ENCODE measurements at regions not wholly inside any gene's neighbourhood (a gene's known extent, or its start where the extent isn't known, plus 50 kb on each side); places are given as distances from the start of the nearest gene placed in this dataset.
A peak's percentile ranks its signal among the peaks of the same experiment; 100 is the strongest.

GRCh38 chr13:26965952-26966700, 205.5 kb downstream of the USP12 start:
- no peak for DNase-seq (ENCODE audit: low read depth)
- TF ChIP-seq CTCF (IDR thresholded peaks at IDR 0.05; ENCODE audit: control insufficient read depth, extremely low read depth, insufficient read depth): no peak
- H3K4me3 ChIP-seq (ENCODE audit: low read depth, low read length): no peak overlapping the region

- H3K4me3 ChIP-seq (ENCODE audit: low read depth, low read length): no peak overlapping the region
- DNase-seq (ENCODE audit: low read depth): no peak
- TF ChIP-seq CTCF (IDR thresholded peaks at IDR 0.05; ENCODE audit: control insufficient read depth, extremely low read depth, insufficient read depth): no peak
Measured at GRCh38 chr13:26964278-26965250, 204.0 kb upstream of the GPR12 start.

DNA sequence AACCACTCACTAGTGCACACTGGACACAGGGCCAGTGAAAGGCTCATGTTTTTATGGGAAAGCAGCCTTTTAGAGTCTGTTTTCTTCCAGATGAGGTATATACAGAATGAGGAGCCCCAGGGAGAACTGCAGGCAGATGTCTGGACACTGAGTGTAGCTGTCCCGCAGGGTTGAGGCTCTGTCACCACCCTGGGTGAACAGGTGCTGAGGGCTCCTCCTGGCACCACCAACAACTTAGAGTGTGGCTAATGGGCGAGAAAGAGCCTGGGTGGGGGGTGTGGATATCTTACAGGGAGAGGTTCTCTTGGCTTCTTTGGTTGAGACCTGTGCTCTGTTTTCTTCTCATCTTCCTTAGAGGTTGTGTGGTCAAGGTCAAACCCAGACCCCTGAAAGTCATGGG, 202.1 kb upstream of the GPR12 start:
- no peak overlapping the region for H3K4me3 ChIP-seq (ENCODE audit: low read depth, low read length)
- no peak for TF ChIP-seq CTCF (IDR thresholded peaks at IDR 0.05; ENCODE audit: control insufficient read depth, extremely low read depth, insufficient read depth)
- DNase-seq (ENCODE audit: low read depth): no peak

- H3K4me3 ChIP-seq (ENCODE audit: low read depth, low read length): no peak overlapping the region
- no peak for DNase-seq (ENCODE audit: low read depth)
Measured at GRCh38 chr13:26961890-26962615, 201.5 kb upstream of the GPR12 start.

DNA sequence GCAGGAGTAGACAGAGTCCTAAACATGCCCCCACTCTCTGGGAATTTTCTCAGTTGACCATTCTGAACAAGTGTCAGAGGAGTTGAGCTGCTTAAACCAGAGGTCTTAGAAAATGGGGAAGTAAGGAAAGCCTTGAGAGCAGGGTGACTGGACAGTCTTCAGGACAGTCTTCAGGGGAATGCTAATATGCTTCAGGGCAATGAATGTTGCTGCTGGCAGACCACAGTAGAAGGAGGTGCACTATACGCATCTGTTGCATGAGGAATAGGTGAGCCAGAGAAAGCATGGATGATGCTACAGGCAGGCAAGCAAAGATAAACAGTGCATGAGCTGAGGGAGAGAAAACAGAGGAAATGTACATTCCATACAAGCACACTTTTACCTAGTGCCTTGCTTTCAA, 196.6 kb upstream of the GPR12 start:
- DNase-seq (ENCODE audit: low read depth): no peak
- H3K4me3 ChIP-seq (ENCODE audit: low read depth, low read length): no peak overlapping the region
- no peak for TF ChIP-seq CTCF (IDR thresholded peaks at IDR 0.05; ENCODE audit: control insufficient read depth, extremely low read depth, insufficient read depth)

More at GRCh38 chr13:26961890-26962615, 201.5 kb upstream of the GPR12 start:
- no peak for TF ChIP-seq CTCF (IDR thresholded peaks at IDR 0.05; ENCODE audit: control insufficient read depth, extremely low read depth, insufficient read depth)

DNA sequence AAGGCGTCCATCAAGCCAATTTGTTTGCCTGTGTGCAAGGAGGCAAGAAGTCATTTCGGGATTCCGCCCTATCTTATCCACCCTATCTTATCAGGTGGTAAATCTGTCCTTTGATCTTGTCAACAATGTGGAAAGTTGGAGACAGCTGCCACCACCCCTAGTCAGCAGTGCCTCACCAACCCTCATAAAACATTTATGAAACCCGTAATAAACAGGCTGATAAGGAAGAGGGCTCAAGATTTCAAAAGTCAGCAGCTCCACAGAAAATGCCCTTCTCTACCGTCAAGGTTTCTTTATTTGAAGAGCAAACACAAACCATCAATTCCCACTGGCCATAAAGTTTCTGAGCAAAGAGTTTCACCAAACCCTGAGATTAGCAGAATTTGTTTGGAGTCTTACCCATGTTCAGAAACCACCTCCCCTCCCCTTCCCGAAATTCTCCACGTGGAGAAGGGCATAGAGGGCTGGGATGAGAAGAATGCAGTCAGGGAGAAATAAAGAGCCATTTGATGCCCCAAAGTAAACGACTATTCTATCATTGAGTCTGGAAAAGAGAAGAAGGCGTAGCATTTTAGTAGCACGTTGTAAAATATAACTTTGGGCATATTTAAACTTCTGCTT, 196.0 kb upstream of the GPR12 start:
- DNase-seq (ENCODE audit: low read depth): peak; percentile 73
- TF ChIP-seq CTCF (IDR thresholded peaks at IDR 0.05; ENCODE audit: control insufficient read depth, extremely low read depth, insufficient read depth): no peak

More for the DNA sequence above, 196.0 kb upstream of the GPR12 start:
- H3K4me3 ChIP-seq (ENCODE audit: low read depth, low read length): no peak overlapping the region
